Breast epithelium (tissue), 4 donors: ENCODE measurements at regions not wholly inside any gene's neighbourhood (a gene's known extent, or its start where the extent isn't known, plus 50 kb on each side); places are given as distances from the start of the nearest gene placed in this dataset.

ENCODE experiments used
- DNase-seq, 2 donors: peaks; one replicate each; pipeline ENCODE4 v3.0.0-alpha.2; 2019; ENCODE audit warnings: low spot score in 2 of 2
- H3K27ac ChIP-seq, 2 donors: fragments of 200-600 bp; sonication (generic) in 1 of 2; one replicate each; pipeline ENCODE4 v1.5.1; 2016 to 2019; ENCODE audit warnings: mild to moderate bottlenecking in 1 of 2
- H3K27me3 ChIP-seq, 2 donors: fragments of 200-600 bp; sonication (generic) in 1 of 2; one replicate each; pipeline versions ENCODE4 v1.5.1 to v1.6.0; 2017 to 2019; ENCODE audit warnings: control low read depth in 1 of 2, mild to moderate bottlenecking in 1 of 2
- H3K36me3 ChIP-seq: fragments of 200-600 bp; one replicate; pipeline ENCODE4 v1.5.1; 2019
- H3K4me1 ChIP-seq, 2 donors: fragments of 200-600 bp; sonication (generic); one replicate each; pipeline ENCODE4 v1.5.1; 2016 to 2019; ENCODE audit warnings: control low read depth in 1 of 2
- H3K4me3 ChIP-seq, 3 donors: fragments of 200-600 bp; sonication (generic); 1 replicate in 2 of 3; 2 replicates in 1 of 3; pipeline ENCODE4 v1.5.1; 2016 to 2019; ENCODE audit warnings: mild to moderate bottlenecking in 3 of 3, moderate library complexity in 2 of 3
- H3K9me3 ChIP-seq, 2 donors: fragments of 200-600 bp; sonication (generic) in 1 of 2; one replicate each; pipeline ENCODE4 v1.5.1; 2016 to 2019; ENCODE audit warnings: control low read depth in 1 of 2
- CTCF ChIP-seq, 3 donors: fragments of 450-650 bp; IDR thresholded peaks; one replicate each; pipeline ENCODE4 v1.5.1; 2016 to 2017; ENCODE audit warnings: antibody characterized with exemption in 3 of 3, mild to moderate bottlenecking in 3 of 3, moderate library complexity in 3 of 3
- POLR2A ChIP-seq: fragments of 450-650 bp; IDR thresholded peaks from one replicate; pipeline ENCODE4 v1.6.1; 2016; ENCODE audit warnings: antibody characterized with exemption, mild to moderate bottlenecking, moderate library complexity
- POLR2AphosphoS5 ChIP-seq, 3 donors: sonication (generic); formaldehyde crosslinking; IDR thresholded peaks; one replicate each; pipeline ENCODE4 v1.6.1; 2017; ENCODE audit warnings: antibody characterized with exemption in 3 of 3
- intact Hi-C: fragments of 100-400 bp; cut with DNase I; formaldehyde crosslinking; loops from one replicate; pipeline ENCODE4 v1.15.1; 2023; ENCODE audit warnings: low total_unique reads

- TF ChIP-seq CTCF (IDR thresholded peaks at IDR 0.05), result no peak
- TF ChIP-seq POLR2A, result no peak
- TF ChIP-seq POLR2AphosphoS5 (IDR thresholded peaks at IDR 0.05), result no peak
- Histone ChIP-seq H3K36me3 (no peaks in the 10 kb centered on the region), H3K9me3 (no peaks in the 10 kb centered on the region), H3K4me1 (no peaks in the 10 kb centered on the region), H3K27ac (no peak overlapping the region), H3K27me3 (no peaks in the 10 kb centered on the region), H3K4me3 (no peak overlapping the region)
- intact Hi-C loops, result no loop called here
- DNase-seq, result no peak
These were observed 607.8 kb downstream of the SNAPC1 start for GRCh38 chr14:62369919-62370560.

- intact Hi-C loops, result no loop called here
- Histone ChIP-seq H3K9me3 (peaks cover 0 to 19% of the 10 kb centered on the region in 2 donors), H3K27ac (no peak overlapping the region), H3K36me3 (no peaks in the 10 kb centered on the region), H3K4me3 (no peak overlapping the region), H3K27me3 (no peaks in the 10 kb centered on the region), H3K4me1 (no peaks in the 10 kb centered on the region)
- TF ChIP-seq POLR2AphosphoS5 (IDR thresholded peaks at IDR 0.05) (no peak), POLR2A (no peak)
- DNase-seq, result no peak
These were observed 611.7 kb downstream of the SNAPC1 start for GRCh38 chr14:62373944-62374343.

GRCh38 chr14:62378057-62378456 lies 615.8 kb downstream of the SNAPC1 start:
- H3K4me3 ChIP-seq, result no peak overlapping the region

GRCh38 chr14:62381311-62382070 lies 619.3 kb downstream of the SNAPC1 start:
- no peak for DNase-seq
- H3K4me1 ChIP-seq, result no peaks in the 10 kb centered on the region
- TF ChIP-seq POLR2A (no peak), POLR2AphosphoS5 (IDR thresholded peaks at IDR 0.05) (no peak), CTCF (IDR thresholded peaks at IDR 0.05) (no peak)
- H3K36me3 ChIP-seq, result no peaks in the 10 kb centered on the region
- no peaks in the 10 kb centered on the region for H3K27me3 ChIP-seq
- no peak overlapping the region for H3K4me3 ChIP-seq
- no peak overlapping the region for H3K27ac ChIP-seq
- peaks cover 0 to 14% of the 10 kb centered on the region in 2 donors for H3K9me3 ChIP-seq
- intact Hi-C loops, result no loop called here

More at GRCh38 chr14:62378057-62378456, 615.8 kb downstream of the SNAPC1 start:
- TF ChIP-seq POLR2AphosphoS5 (IDR thresholded peaks at IDR 0.05), result no peak
- Histone ChIP-seq H3K27ac (no peak overlapping the region), H3K9me3 (peaks cover 0 to 19% of the 10 kb centered on the region in 2 donors), H3K36me3 (no peaks in the 10 kb centered on the region), H3K27me3 (no peaks in the 10 kb centered on the region), H3K4me1 (no peaks in the 10 kb centered on the region)
- intact Hi-C loops, result no loop called here
- DNase-seq, result no peak

GRCh38 chr14:62409169-62409568 lies 636.1 kb downstream of the KCNH5 start:
- H3K4me3 ChIP-seq, result no peak overlapping the region
- intact Hi-C loops, result no loop called here
- H3K4me1 ChIP-seq, result no peaks in the 10 kb centered on the region
- H3K27ac ChIP-seq, result no peak overlapping the region
- TF ChIP-seq CTCF (IDR thresholded peaks at IDR 0.05) (no peak), POLR2AphosphoS5 (IDR thresholded peaks at IDR 0.05) (no peak), POLR2A (no peak)
- no peaks in the 10 kb centered on the region for H3K27me3 ChIP-seq
- no peak for DNase-seq
- H3K9me3 ChIP-seq, result no peaks in the 10 kb centered on the region
- H3K36me3 ChIP-seq, result no peaks in the 10 kb centered on the region

- H3K27ac ChIP-seq, result no peak overlapping the region
- DNase-seq, result no peak
- intact Hi-C loops, result no loop called here
- H3K4me3 ChIP-seq, result no peak overlapping the region
- no peaks in the 10 kb centered on the region for H3K36me3 ChIP-seq
- H3K27me3 ChIP-seq, result no peaks in the 10 kb centered on the region
- no peaks in the 10 kb centered on the region for H3K4me1 ChIP-seq
- TF ChIP-seq CTCF (IDR thresholded peaks at IDR 0.05) (no peak), POLR2AphosphoS5 (IDR thresholded peaks at IDR 0.05) (no peak)
- no peaks in the 10 kb centered on the region for H3K9me3 ChIP-seq
These were observed 635.5 kb downstream of the KCNH5 start for GRCh38 chr14:62409626-62410300.
